ENCODE measurements at regions not wholly inside any gene's neighbourhood (a gene's known extent, or its start where the extent isn't known, plus 50 kb on each side); places are given as distances from the start of the nearest gene placed in this dataset.
"Not testable (repeated sequence)": the region's sequence is repeated elsewhere in the genome, so short reads cannot be mapped to it uniquely, and the experiment has no call there.

GRCh38 chr7:131941291-131941690 is 384.9 kb upstream of the PODXL start:
- no peaks in the 10 kb centered on the region for H3K36me3 ChIP-seq

GRCh38 chr7:131940621-131941165 is 384.3 kb upstream of the PODXL start:
- Histone ChIP-seq H3K4me3 (no peak overlapping the region), H3K27me3 (no peaks in the 10 kb centered on the region), H3K4me1 (no peaks in the 10 kb centered on the region), H3K27ac (no peak overlapping the region), H3K36me3 (no peaks in the 10 kb centered on the region), H3K9me3 (peaks cover 0 to 3% of the 10 kb centered on the region in 2 donors)
- TF ChIP-seq CTCF (IDR thresholded peaks at IDR 0.05), result no peak
- DNase-seq (ENCODE audit: low spot score), result no peak

More at GRCh38 chr7:131941291-131941690, 384.9 kb upstream of the PODXL start:
- Histone ChIP-seq H3K4me3 (no peak overlapping the region), H3K27ac (no peak overlapping the region), H3K4me1 (no peaks in the 10 kb centered on the region), H3K27me3 (no peaks in the 10 kb centered on the region), H3K9me3 (peaks cover 0 to 3% of the 10 kb centered on the region in 2 donors)
- TF ChIP-seq CTCF (IDR thresholded peaks at IDR 0.05), result no peak
- DNase-seq (ENCODE audit: low spot score), result no peak

- not testable (repeated sequence) for DNase-seq (ENCODE audit: low spot score); H3K9me3 ChIP-seq; H3K36me3 ChIP-seq; H3K27me3 ChIP-seq; H3K27ac ChIP-seq; H3K4me1 ChIP-seq; H3K4me3 ChIP-seq
Observed at GRCh38 chr7:131938788-131939187, 382.4 kb upstream of the PODXL start.

DNA sequence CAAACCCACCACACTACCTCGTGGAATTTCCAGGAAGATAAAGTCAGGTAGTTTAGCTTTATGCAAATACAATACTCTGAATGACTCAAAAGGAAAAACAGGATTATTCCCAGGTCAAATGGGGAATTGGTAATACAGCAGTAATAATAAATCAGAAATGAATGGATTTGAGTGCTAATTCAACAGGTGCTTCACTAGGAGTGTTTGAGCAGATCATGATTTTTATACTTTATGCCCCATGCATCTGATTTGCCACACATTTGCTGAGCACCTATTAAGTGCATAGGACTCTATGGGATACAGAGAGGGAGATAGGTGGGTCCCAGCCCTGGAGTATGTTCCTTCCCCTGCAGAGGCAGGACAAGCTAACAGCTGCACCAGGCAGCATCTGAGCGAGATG is 381.4 kb upstream of the PODXL start:
- Histone ChIP-seq H3K27ac (no peak overlapping the region), H3K36me3 (no peaks in the 10 kb centered on the region), H3K4me1 (no peaks in the 10 kb centered on the region), H3K9me3 (peaks cover 0 to 3% of the 10 kb centered on the region in 2 donors), H3K4me3 (no peak overlapping the region), H3K27me3 (no peaks in the 10 kb centered on the region)
- no peak for TF ChIP-seq CTCF (IDR thresholded peaks at IDR 0.05)
- DNase-seq (ENCODE audit: low spot score), result no peak

DNA sequence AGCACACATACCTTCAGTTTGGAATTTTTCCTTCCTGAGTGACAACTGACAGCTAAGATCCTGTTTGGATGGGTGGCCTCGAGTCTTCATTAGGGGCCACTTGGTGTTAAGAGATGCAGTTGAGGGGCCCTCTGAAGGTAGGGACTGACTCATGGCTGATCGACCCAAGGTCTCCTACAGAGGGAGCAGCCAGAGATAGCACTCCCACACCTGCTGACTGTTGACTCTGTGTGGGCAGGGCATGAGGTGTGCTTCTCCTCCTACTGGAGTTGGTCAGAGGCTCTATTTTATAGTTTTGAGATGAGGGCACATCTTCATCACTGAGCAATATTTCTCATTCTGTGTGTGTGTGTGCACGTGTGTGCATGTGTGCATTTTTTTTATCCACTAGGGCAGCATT is 378.8 kb upstream of the PODXL start:
- no peaks in the 10 kb centered on the region for H3K4me1 ChIP-seq
- no peaks in the 10 kb centered on the region for H3K9me3 ChIP-seq
- no peak for DNase-seq (ENCODE audit: low spot score)
- no peaks in the 10 kb centered on the region for H3K27me3 ChIP-seq
- no peak overlapping the region for H3K4me3 ChIP-seq
- no peaks in the 10 kb centered on the region for H3K36me3 ChIP-seq
- H3K27ac ChIP-seq, result no peak overlapping the region
- no peak for TF ChIP-seq CTCF (IDR thresholded peaks at IDR 0.05)

GRCh38 chr7:131934452-131934851 is 378.0 kb upstream of the PODXL start:
- Histone ChIP-seq H3K9me3 (no peaks in the 10 kb centered on the region), H3K36me3 (no peaks in the 10 kb centered on the region), H3K4me1 (no peaks in the 10 kb centered on the region), H3K27ac (no peak overlapping the region), H3K27me3 (no peaks in the 10 kb centered on the region), H3K4me3 (no peak overlapping the region)
- no peak for DNase-seq (ENCODE audit: low spot score)
- TF ChIP-seq CTCF (IDR thresholded peaks at IDR 0.05), result no peak

Data from right atrium auricular region (tissue), 2 donors.